Esophagus muscularis mucosa (tissue), 4 donors: ENCODE measurements at regions not wholly inside any gene's neighbourhood (a gene's known extent, or its start where the extent isn't known, plus 50 kb on each side); places are given as distances from the start of the nearest gene placed in this dataset.

ENCODE experiments used
- EP300 ChIP-seq: sonication (generic); formaldehyde crosslinking; IDR thresholded peaks from one replicate; pipeline ENCODE4 v1.6.1; 2017; ENCODE audit warnings: antibody characterized with exemption
- POLR2A ChIP-seq: fragments of 450-650 bp; IDR thresholded peaks from one replicate; pipeline ENCODE4 v1.6.1; 2017; ENCODE audit warnings: antibody characterized with exemption, moderate library complexity, mild to moderate bottlenecking, low read depth
- TF ChIP-seq, protein P1 (sequence below), 3 experiments: fragments of 200-600 bp in 2 of 3; fragments of 450-650 bp in 1 of 3; sonication (generic) in 2 of 3; IDR thresholded peaks; one replicate each; pipeline ENCODE4 v1.5.1; 2017 to 2019; ENCODE audit warnings: antibody characterized with exemption in 3 of 3, mild to moderate bottlenecking in 2 of 3, moderate library complexity in 1 of 3

DNA sequence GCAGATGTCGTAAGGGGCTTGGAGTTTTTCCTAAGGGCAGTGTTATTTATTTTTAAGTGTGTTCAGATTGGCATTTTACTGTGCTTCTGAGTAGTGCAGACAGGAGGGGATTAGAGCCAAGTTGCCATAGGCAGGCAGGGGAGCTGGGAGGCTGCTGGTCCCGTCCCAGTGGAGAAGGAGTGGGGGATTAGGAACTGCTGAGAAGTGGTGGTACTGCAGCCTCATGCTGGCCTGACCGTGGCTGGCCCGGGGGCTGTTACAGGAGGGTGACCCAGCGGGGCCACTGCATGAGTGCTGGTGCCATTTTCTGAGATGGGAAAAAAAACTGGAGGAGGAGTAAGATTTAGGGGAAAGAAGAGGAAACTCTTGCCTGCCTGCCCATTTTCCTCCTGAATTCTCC, 52.3 kb upstream of the DLK1 start:
- TF ChIP-seq, protein P1, sequence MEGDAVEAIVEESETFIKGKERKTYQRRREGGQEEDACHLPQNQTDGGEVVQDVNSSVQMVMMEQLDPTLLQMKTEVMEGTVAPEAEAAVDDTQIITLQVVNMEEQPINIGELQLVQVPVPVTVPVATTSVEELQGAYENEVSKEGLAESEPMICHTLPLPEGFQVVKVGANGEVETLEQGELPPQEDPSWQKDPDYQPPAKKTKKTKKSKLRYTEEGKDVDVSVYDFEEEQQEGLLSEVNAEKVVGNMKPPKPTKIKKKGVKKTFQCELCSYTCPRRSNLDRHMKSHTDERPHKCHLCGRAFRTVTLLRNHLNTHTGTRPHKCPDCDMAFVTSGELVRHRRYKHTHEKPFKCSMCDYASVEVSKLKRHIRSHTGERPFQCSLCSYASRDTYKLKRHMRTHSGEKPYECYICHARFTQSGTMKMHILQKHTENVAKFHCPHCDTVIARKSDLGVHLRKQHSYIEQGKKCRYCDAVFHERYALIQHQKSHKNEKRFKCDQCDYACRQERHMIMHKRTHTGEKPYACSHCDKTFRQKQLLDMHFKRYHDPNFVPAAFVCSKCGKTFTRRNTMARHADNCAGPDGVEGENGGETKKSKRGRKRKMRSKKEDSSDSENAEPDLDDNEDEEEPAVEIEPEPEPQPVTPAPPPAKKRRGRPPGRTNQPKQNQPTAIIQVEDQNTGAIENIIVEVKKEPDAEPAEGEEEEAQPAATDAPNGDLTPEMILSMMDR (IDR thresholded peaks at IDR 0.05): no peak
- TF ChIP-seq POLR2A: no peak
- no peak for TF ChIP-seq EP300
